ENCODE measurements at regions not wholly inside any gene's neighbourhood (a gene's known extent, or its start where the extent isn't known, plus 50 kb on each side); places are given as distances from the start of the nearest gene placed in this dataset.

- no peak for DNase-seq
Measured at GRCh38 chrX:39356119-39356807, 555.0 kb downstream of the MID1IP1 start.

GRCh38 chrX:39360101-39360500 lies 558.8 kb downstream of the MID1IP1 start:
- no peak for DNase-seq

- DNase-seq = no peak
Measured at GRCh38 chrX:39361736-39362135, 560.5 kb downstream of the MID1IP1 start.

- no peak for DNase-seq
Measured at GRCh38 chrX:39367416-39367815, 566.2 kb downstream of the MID1IP1 start.

GRCh38 chrX:39372115-39372514 lies 570.9 kb downstream of the MID1IP1 start:
- DNase-seq = no peak

GRCh38 chrX:39377157-39377556 lies 575.9 kb downstream of the MID1IP1 start:
- DNase-seq = no peak

- no peak for DNase-seq
Measured at GRCh38 chrX:39377773-39378172, 576.5 kb downstream of the MID1IP1 start.

- DNase-seq = no peak
Measured at GRCh38 chrX:39381422-39381821, 580.2 kb downstream of the MID1IP1 start.

GRCh38 chrX:39384996-39385395 lies 583.7 kb downstream of the MID1IP1 start:
- DNase-seq = no peak

- DNase-seq = no peak
Measured at GRCh38 chrX:39388730-39389129, 587.5 kb downstream of the MID1IP1 start.

- DNase-seq = no peak
Measured at GRCh38 chrX:39396358-39396995, 595.2 kb downstream of the MID1IP1 start.

GRCh38 chrX:39397561-39398199 lies 596.4 kb downstream of the MID1IP1 start:
- DNase-seq = no peak

GRCh38 chrX:39398215-39398962 lies 597.1 kb downstream of the MID1IP1 start:
- DNase-seq = no peak

- no peak for DNase-seq
Measured at GRCh38 chrX:39398963-39399261, 597.7 kb downstream of the MID1IP1 start.

- DNase-seq = no peak
Measured at GRCh38 chrX:39399387-39399786, 598.1 kb downstream of the MID1IP1 start.

GRCh38 chrX:39401483-39402110 lies 600.3 kb downstream of the MID1IP1 start:
- no peak for DNase-seq

- DNase-seq = no peak
Measured at GRCh38 chrX:39402158-39402557, 600.9 kb downstream of the MID1IP1 start.

- no peak for DNase-seq
Measured at GRCh38 chrX:39406799-39407198, 605.5 kb downstream of the MID1IP1 start.

- no peak for DNase-seq
Measured at GRCh38 chrX:39409246-39409917, 608.1 kb downstream of the MID1IP1 start.

GRCh38 chrX:39414290-39414854 lies 613.1 kb downstream of the MID1IP1 start:
- no peak for DNase-seq

- DNase-seq = no peak
Measured at GRCh38 chrX:39416547-39417260, 615.4 kb downstream of the MID1IP1 start.

- DNase-seq = no peak
Measured at GRCh38 chrX:39418254-39418704, 617.0 kb downstream of the MID1IP1 start.
